ENCODE measurements at regions not wholly inside any gene's neighbourhood (a gene's known extent, or its start where the extent isn't known, plus 50 kb on each side); places are given as distances from the start of the nearest gene placed in this dataset.

DNA sequence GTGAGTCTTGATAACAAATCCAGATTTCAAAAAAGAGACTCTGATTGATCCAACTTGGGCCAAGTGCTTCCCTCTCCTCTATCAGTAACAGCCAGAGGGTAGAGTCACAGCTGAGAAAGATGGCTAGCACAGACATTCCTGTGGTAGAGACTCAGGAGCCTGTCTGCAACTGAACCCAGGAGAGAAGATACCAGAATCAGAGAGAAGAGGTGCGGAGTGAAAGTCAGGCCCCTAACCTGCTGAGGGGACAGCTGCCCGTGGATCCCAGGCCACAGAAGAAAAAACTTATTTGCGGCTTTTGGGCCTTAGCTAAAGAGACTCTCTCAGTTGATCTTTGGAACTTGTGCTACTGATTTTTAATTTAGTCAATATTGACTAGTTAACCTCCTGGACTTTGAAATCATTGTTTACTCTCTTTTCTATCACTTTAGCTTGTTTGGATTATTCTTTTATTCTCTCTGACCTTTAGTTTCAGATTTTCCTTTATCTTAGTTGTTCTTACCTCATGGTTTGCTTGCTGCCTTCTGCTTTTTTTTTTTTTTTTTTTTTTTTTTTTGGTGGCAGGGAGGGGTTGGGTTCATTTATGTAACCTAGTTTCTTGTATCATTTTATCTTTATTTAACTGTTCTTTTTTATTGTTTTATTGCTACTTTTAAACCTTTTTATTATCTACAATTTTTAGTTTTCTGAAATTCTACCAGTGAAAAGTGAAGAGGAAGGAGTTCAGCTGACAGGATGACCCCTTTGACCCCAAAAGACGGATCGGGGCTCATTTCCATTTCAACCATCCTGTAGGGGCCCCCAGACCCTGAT lies 154.9 kb upstream of the KRR1 start:
- Histone ChIP-seq H3K4me3 (replicated peaks; ENCODE audit: insufficient read depth, low read length) (no peak overlapping the region), H3K27ac (replicated peaks) (no peak overlapping the region), H3K27me3 (ENCODE audit: insufficient read depth, poor library complexity, severe bottlenecking) (no peaks in the 10 kb centered on the region)
- no peak for DNase-seq (ENCODE audit: low read depth in 1 of 2, low spot score in 1 of 2)
- TF ChIP-seq, protein P1, sequence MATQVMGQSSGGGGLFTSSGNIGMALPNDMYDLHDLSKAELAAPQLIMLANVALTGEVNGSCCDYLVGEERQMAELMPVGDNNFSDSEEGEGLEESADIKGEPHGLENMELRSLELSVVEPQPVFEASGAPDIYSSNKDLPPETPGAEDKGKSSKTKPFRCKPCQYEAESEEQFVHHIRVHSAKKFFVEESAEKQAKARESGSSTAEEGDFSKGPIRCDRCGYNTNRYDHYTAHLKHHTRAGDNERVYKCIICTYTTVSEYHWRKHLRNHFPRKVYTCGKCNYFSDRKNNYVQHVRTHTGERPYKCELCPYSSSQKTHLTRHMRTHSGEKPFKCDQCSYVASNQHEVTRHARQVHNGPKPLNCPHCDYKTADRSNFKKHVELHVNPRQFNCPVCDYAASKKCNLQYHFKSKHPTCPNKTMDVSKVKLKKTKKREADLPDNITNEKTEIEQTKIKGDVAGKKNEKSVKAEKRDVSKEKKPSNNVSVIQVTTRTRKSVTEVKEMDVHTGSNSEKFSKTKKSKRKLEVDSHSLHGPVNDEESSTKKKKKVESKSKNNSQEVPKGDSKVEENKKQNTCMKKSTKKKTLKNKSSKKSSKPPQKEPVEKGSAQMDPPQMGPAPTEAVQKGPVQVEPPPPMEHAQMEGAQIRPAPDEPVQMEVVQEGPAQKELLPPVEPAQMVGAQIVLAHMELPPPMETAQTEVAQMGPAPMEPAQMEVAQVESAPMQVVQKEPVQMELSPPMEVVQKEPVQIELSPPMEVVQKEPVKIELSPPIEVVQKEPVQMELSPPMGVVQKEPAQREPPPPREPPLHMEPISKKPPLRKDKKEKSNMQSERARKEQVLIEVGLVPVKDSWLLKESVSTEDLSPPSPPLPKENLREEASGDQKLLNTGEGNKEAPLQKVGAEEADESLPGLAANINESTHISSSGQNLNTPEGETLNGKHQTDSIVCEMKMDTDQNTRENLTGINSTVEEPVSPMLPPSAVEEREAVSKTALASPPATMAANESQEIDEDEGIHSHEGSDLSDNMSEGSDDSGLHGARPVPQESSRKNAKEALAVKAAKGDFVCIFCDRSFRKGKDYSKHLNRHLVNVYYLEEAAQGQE (IDR thresholded peaks at IDR 0.05; ENCODE audit: insufficient replicate concordance, low read depth): no peak
- TF ChIP-seq SPI1 (IDR thresholded peaks at IDR 0.05; ENCODE audit: borderline replicate concordance, low read depth): no peak
- TF ChIP-seq, protein P2, sequence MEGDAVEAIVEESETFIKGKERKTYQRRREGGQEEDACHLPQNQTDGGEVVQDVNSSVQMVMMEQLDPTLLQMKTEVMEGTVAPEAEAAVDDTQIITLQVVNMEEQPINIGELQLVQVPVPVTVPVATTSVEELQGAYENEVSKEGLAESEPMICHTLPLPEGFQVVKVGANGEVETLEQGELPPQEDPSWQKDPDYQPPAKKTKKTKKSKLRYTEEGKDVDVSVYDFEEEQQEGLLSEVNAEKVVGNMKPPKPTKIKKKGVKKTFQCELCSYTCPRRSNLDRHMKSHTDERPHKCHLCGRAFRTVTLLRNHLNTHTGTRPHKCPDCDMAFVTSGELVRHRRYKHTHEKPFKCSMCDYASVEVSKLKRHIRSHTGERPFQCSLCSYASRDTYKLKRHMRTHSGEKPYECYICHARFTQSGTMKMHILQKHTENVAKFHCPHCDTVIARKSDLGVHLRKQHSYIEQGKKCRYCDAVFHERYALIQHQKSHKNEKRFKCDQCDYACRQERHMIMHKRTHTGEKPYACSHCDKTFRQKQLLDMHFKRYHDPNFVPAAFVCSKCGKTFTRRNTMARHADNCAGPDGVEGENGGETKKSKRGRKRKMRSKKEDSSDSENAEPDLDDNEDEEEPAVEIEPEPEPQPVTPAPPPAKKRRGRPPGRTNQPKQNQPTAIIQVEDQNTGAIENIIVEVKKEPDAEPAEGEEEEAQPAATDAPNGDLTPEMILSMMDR (IDR thresholded peaks at IDR 0.05; ENCODE audit: insufficient read depth, low read length): no peak
- no peak for TF ChIP-seq POLR2AphosphoS5 (IDR thresholded peaks at IDR 0.05; ENCODE audit: low read depth)
- TF ChIP-seq GABPA (IDR thresholded peaks at IDR 0.05; ENCODE audit: low read depth): no peak

DNA sequence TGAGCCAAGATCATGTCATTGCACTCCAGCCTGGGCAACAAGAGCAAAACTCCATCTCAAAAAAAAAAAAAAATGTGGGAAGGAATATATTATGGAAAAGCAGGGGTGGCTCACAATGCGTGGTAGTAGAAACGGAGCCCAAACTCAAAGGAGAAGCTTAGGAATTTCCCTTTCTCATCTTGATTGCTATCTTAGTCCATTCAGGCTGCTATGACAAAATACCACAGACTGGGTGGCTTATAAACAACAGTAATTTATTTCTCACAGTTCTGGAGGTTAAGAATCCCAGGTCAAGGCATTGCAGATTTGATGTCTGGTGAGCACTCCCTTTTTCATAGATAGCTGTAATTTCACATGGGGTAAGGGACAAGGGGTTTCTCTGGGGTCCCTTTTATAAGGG lies 153.8 kb upstream of the KRR1 start:
- no peak for DNase-seq (ENCODE audit: low read depth in 1 of 2, low spot score in 1 of 2)

DNA sequence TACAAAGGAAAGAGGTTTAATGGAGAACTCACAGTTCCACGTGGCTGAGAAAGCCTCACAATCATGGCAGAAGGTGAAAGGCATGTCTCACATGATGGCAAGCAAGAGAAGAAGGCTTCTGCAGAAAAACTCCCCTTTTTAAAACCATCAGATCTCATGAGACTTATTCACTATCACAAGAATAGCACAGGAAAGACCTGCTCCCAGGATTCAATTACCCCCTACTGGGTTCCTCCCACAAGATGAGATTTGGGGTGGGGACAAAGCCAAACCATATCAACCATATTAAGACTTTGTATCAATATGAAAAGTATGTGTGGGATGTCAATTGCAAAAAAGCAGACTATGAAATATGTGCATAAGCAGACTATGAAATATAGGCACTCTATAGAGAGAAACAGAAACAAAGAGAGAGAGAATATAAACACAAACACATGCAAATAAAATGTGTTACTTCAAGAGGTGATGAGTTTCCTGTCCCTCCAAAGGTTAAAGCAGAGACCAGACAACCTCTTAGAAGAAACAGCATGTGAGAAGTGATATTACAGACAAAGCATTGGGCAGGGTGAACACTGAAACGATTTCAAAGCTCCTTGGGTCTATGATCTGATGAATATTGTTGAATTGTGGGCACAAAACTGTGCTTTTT lies 151.2 kb upstream of the KRR1 start:
- TF ChIP-seq POLR2AphosphoS5 (IDR thresholded peaks at IDR 0.05; ENCODE audit: low read depth) (no peak), GABPA (IDR thresholded peaks at IDR 0.05; ENCODE audit: low read depth) (no peak), SPI1 (IDR thresholded peaks at IDR 0.05; ENCODE audit: borderline replicate concordance, low read depth) (no peak)
- H3K27me3 ChIP-seq (ENCODE audit: insufficient read depth, poor library complexity, severe bottlenecking): no peaks in the 10 kb centered on the region
- DNase-seq (ENCODE audit: low read depth in 1 of 2, low spot score in 1 of 2): no peak
- H3K27ac ChIP-seq (replicated peaks): no peak overlapping the region
- H3K4me3 ChIP-seq (replicated peaks; ENCODE audit: insufficient read depth, low read length): no peak overlapping the region

More for the DNA sequence above, 153.8 kb upstream of the KRR1 start:
- H3K27me3 ChIP-seq (ENCODE audit: insufficient read depth, poor library complexity, severe bottlenecking): no peaks in the 10 kb centered on the region
- H3K27ac ChIP-seq (replicated peaks): no peak overlapping the region
- TF ChIP-seq SPI1 (IDR thresholded peaks at IDR 0.05; ENCODE audit: borderline replicate concordance, low read depth) (no peak), POLR2AphosphoS5 (IDR thresholded peaks at IDR 0.05; ENCODE audit: low read depth) (no peak), GABPA (IDR thresholded peaks at IDR 0.05; ENCODE audit: low read depth) (no peak)
- TF ChIP-seq, protein P2 (IDR thresholded peaks at IDR 0.05; ENCODE audit: insufficient read depth, low read length): no peak
- no peak overlapping the region for H3K4me3 ChIP-seq (replicated peaks; ENCODE audit: insufficient read depth, low read length)

DNA sequence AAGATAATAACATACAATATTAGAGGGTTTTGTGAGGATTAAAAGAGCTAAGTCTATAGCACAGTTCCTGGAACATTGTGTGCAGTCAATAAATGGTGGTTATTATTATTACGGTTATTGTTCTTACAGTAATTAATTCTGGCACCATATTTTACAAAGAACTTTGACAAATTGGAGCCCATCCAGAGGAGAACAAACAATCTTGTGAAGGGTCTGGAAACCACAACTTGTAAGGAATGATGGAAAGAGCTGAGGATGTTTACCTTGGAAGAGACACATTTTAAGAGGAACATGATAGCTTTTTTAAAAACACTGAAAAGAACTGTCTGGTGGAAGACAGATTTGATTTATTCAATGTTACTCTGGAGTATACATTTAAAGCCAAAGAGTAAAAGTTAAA lies 150.5 kb upstream of the KRR1 start:
- no peak overlapping the region for H3K27ac ChIP-seq (replicated peaks)
- DNase-seq (ENCODE audit: low read depth in 1 of 2, low spot score in 1 of 2): no peak

More for the DNA sequence above, 150.5 kb upstream of the KRR1 start:
- TF ChIP-seq, protein P2 (IDR thresholded peaks at IDR 0.05; ENCODE audit: insufficient read depth, low read length): no peak
- TF ChIP-seq, protein P1 (IDR thresholded peaks at IDR 0.05; ENCODE audit: insufficient replicate concordance, low read depth): no peak
- TF ChIP-seq POLR2AphosphoS5 (IDR thresholded peaks at IDR 0.05; ENCODE audit: low read depth) (no peak), SPI1 (IDR thresholded peaks at IDR 0.05; ENCODE audit: borderline replicate concordance, low read depth) (no peak), GABPA (IDR thresholded peaks at IDR 0.05; ENCODE audit: low read depth) (no peak)
- no peaks in the 10 kb centered on the region for H3K27me3 ChIP-seq (ENCODE audit: insufficient read depth, poor library complexity, severe bottlenecking)
- H3K4me3 ChIP-seq (replicated peaks; ENCODE audit: insufficient read depth, low read length): no peak overlapping the region
